D721Med (cell line): ENCODE measurements at regions not wholly inside any gene's neighbourhood (a gene's known extent, or its start where the extent isn't known, plus 50 kb on each side); places are given as distances from the start of the nearest gene placed in this dataset.

ENCODE experiments used
- DNase-seq: peaks from one replicate; pipeline ENCODE4 v3.0.0; 2011; ENCODE audit warnings: low spot score; ENCODE audit not compliant: insufficient read length
- FAIRE-seq: peaks from 2 replicates; lab custom pipeline; 2011; peaks lifted over from hg19 to GRCh38; lab: Jason Lieb, UNC
- TF ChIP-seq, protein P1 (sequence below): IDR thresholded peaks from 2 replicates; pipeline ENCODE4 v1.5.1; 2012; ENCODE audit warnings: mild to moderate bottlenecking, control low read depth; ENCODE audit not compliant: insufficient read depth; ENCODE audit errors: missing control alignments

GRCh38 chr5:24906689-24907088 is 261.9 kb upstream of the CDH10 start:
- TF ChIP-seq, protein P1, sequence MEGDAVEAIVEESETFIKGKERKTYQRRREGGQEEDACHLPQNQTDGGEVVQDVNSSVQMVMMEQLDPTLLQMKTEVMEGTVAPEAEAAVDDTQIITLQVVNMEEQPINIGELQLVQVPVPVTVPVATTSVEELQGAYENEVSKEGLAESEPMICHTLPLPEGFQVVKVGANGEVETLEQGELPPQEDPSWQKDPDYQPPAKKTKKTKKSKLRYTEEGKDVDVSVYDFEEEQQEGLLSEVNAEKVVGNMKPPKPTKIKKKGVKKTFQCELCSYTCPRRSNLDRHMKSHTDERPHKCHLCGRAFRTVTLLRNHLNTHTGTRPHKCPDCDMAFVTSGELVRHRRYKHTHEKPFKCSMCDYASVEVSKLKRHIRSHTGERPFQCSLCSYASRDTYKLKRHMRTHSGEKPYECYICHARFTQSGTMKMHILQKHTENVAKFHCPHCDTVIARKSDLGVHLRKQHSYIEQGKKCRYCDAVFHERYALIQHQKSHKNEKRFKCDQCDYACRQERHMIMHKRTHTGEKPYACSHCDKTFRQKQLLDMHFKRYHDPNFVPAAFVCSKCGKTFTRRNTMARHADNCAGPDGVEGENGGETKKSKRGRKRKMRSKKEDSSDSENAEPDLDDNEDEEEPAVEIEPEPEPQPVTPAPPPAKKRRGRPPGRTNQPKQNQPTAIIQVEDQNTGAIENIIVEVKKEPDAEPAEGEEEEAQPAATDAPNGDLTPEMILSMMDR: no peak
- FAIRE-seq (no peak), DNase-seq (no peak)

- DNase-seq (no peak), FAIRE-seq (no peak)
- TF ChIP-seq, protein P1: no peak
These were observed 260.3 kb upstream of the CDH10 start for GRCh38 chr5:24904981-24905517.

DNA sequence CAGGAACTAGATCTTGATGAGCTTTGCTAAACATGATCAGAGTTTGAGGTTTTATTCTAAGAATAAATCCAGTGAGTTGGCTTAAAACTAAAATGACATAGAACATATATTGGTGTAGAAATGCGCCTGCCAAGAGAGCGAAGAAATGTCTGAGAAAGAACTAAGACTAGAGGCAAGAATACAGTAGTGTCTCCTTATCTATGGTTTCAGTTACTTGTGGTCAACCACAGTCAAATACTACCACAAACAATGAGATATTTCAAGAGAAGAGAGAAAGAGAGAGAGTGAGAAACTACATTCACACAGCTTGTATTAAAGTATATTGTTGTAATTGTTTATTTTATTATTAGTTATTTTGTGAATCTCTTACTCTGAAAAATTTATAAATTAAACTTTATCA is 254.4 kb upstream of the CDH10 start:
- TF ChIP-seq, protein P1: no peak
- FAIRE-seq (peak; percentile 32), DNase-seq (no peak)

- DNase-seq (no peak), FAIRE-seq (no peak)
- TF ChIP-seq, protein P1: no peak
These were observed 219.5 kb upstream of the CDH10 start for GRCh38 chr5:24864244-24864643.

DNA sequence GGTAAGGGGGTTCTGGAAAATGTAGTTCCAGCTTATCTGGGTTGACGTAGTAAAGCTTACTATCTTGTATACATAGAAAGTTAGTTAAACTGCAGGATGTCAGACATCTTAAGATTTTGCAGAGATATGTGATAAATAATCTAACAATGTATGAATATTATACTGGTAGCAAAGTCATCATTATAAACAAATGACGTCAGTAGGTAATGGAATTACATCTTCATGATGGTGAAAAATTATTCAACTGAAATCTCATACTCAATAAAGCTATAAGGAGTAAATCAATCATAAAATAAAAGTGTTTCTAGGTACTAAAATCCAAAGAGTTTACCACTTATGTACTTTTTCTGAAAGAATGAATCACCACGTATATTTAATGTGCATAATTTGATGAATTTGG is 217.3 kb upstream of the CDH10 start:
- no peak for DNase-seq
- TF ChIP-seq, protein P1: no peak
- FAIRE-seq: no peak

GRCh38 chr5:24855485-24855884 is 210.7 kb upstream of the CDH10 start:
- TF ChIP-seq, protein P1: no peak

DNA sequence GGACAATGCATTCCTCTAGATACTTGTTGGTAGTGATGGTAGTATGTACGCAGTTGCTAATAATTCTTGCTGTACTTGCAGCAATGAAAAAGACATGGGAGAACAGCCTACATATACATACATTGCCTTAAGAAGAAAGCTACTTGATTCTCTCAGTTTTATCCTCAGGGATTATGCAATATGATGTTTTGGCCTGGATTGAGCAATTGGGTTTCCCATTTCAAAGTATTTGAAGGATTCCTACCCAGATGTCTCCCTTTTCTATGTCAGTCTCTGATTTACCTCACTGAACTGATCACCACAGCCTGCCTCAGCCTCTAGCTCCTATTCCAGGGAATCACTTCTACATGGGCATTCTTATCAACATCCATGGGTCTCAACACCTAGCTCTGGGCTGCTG is 210.1 kb upstream of the CDH10 start:
- TF ChIP-seq, protein P1: no peak
- FAIRE-seq (no peak), DNase-seq (no peak)

More at GRCh38 chr5:24855485-24855884, 210.7 kb upstream of the CDH10 start:
- no peak for FAIRE-seq
- DNase-seq: no peak
